ENCODE measurements at regions not wholly inside any gene's neighbourhood (a gene's known extent, or its start where the extent isn't known, plus 50 kb on each side); places are given as distances from the start of the nearest gene placed in this dataset.

GRCh38 chr11:71363721-71364120, 84.5 kb downstream of the DHCR7 start:
- no peak for DNase-seq (ENCODE audit: low spot score in 2 of 2)
- no peaks in the 10 kb centered on the region for H3K9me3 ChIP-seq
- WGBS, result 100% methylated on average over 4 of the region's 4 CpGs

DNA sequence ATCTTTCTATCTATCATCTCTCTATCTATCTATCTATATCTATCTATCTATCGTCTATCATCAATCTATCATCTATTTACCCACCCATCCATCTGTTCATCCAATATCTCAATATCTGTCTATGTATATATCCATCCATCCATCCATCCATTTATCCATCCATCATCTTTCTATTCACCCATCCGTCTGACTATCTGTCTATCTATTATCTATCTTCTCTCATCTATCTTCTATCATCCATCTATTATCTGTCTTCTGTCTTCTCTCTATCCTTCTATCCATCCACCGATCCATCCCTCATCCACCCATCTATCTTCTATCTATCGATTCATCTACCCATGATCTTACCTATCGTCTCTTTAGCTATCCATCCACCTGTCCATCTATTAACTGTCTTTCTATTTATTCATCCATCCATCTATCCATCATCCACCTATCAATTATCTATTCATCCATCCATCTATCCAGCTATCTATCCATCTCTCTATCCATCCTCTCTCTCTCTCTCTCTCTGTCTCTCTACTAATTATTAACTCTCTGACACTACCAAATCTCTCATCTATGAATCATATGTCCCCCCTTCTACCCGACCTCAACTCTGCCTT, 89.1 kb downstream of the DHCR7 start:
- H3K27ac ChIP-seq, result no peak overlapping the region
- H3K9me3 ChIP-seq, result no peaks in the 10 kb centered on the region
- no peak overlapping the region for H3K4me3 ChIP-seq
- H3K36me3 ChIP-seq, result no peaks in the 10 kb centered on the region
- WGBS, result 89% methylated on average over 6 of the region's 6 CpGs
- H3K27me3 ChIP-seq, result peaks cover 10% of the 10 kb centered on the region
- no peak for DNase-seq (ENCODE audit: low spot score in 2 of 2)
- no peaks in the 10 kb centered on the region for H3K4me1 ChIP-seq
- no peak for TF ChIP-seq POLR2A (IDR thresholded peaks at IDR 0.05)
- TF ChIP-seq CTCF (IDR thresholded peaks at IDR 0.05), result no peak
- no peak for TF ChIP-seq EP300 (IDR thresholded peaks at IDR 0.05)
- no peak for TF ChIP-seq POLR2AphosphoS5 (IDR thresholded peaks at IDR 0.05)

More at GRCh38 chr11:71363721-71364120, 84.5 kb downstream of the DHCR7 start:
- Histone ChIP-seq H3K27me3 (peaks cover 11% of the 10 kb centered on the region), H3K4me1 (no peaks in the 10 kb centered on the region), H3K4me3 (no peak overlapping the region), H3K36me3 (no peaks in the 10 kb centered on the region), H3K27ac (no peak overlapping the region)
- TF ChIP-seq POLR2AphosphoS5 (IDR thresholded peaks at IDR 0.05) (no peak), EP300 (IDR thresholded peaks at IDR 0.05) (no peak), CTCF (IDR thresholded peaks at IDR 0.05) (no peak), POLR2A (IDR thresholded peaks at IDR 0.05) (no peak)

GRCh38 chr11:71358122-71358728, 90.0 kb downstream of the DHCR7 start:
- Histone ChIP-seq H3K36me3 (no peaks in the 10 kb centered on the region), H3K9me3 (no peaks in the 10 kb centered on the region), H3K27ac (no peak overlapping the region), H3K4me3 (no peak overlapping the region), H3K27me3 (peaks cover 10% of the 10 kb centered on the region), H3K4me1 (no peaks in the 10 kb centered on the region)
- TF ChIP-seq CTCF (IDR thresholded peaks at IDR 0.05), result no peak
- TF ChIP-seq EP300 (IDR thresholded peaks at IDR 0.05), result no peak
- no peak for TF ChIP-seq POLR2A (IDR thresholded peaks at IDR 0.05)
- TF ChIP-seq POLR2AphosphoS5 (IDR thresholded peaks at IDR 0.05), result no peak
- DNase-seq (ENCODE audit: low spot score in 2 of 2), result no peak
- WGBS, result 81% methylated on average over 9 of the region's 10 CpGs

DNA sequence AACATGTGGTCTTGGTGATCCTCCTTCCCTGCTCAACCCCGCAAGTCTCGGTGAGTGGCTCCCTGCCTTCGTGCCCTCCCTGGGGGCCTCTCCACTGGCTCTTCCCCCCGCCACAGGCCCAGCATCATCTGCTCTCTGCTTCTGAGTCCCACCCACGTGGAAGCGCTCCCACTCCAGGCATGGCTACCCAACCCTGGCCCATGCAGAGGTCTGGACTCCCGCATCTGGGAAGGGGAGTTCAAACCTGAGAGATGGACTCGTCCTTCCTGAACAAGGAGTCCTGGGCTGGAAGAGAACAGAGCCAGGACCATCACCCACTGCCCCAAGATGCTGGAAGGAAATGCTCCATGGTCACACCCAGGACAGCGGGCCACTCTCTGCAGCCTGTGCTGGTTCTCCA, 90.8 kb downstream of the DHCR7 start:
- WGBS, result 82% methylated on average over 9 of the region's 9 CpGs
- TF ChIP-seq POLR2A (IDR thresholded peaks at IDR 0.05) (no peak), EP300 (IDR thresholded peaks at IDR 0.05) (no peak), CTCF (IDR thresholded peaks at IDR 0.05) (no peak), POLR2AphosphoS5 (IDR thresholded peaks at IDR 0.05) (no peak)
- no peak overlapping the region for H3K4me3 ChIP-seq
- H3K4me1 ChIP-seq, result no peaks in the 10 kb centered on the region
- H3K9me3 ChIP-seq, result no peaks in the 10 kb centered on the region
- no peaks in the 10 kb centered on the region for H3K36me3 ChIP-seq
- no peak for DNase-seq (ENCODE audit: low spot score in 2 of 2)
- peaks cover 10% of the 10 kb centered on the region for H3K27me3 ChIP-seq
- H3K27ac ChIP-seq, result no peak overlapping the region

GRCh38 chr11:71356904-71357303, 91.3 kb downstream of the DHCR7 start:
- Histone ChIP-seq H3K36me3 (no peaks in the 10 kb centered on the region), H3K4me3 (no peak overlapping the region), H3K4me1 (no peaks in the 10 kb centered on the region), H3K27me3 (peaks cover 10% of the 10 kb centered on the region), H3K9me3 (no peaks in the 10 kb centered on the region), H3K27ac (no peak overlapping the region)
- no peak for DNase-seq (ENCODE audit: low spot score in 2 of 2)
- no peak for TF ChIP-seq CTCF (IDR thresholded peaks at IDR 0.05)
- no peak for TF ChIP-seq EP300 (IDR thresholded peaks at IDR 0.05)
- TF ChIP-seq POLR2A (IDR thresholded peaks at IDR 0.05), result no peak
- no peak for TF ChIP-seq POLR2AphosphoS5 (IDR thresholded peaks at IDR 0.05)
- WGBS, result 74% methylated on average over 6 of the region's 6 CpGs

Data from suprapubic skin (tissue), 4 donors.